GM12865 (cell line): ENCODE measurements at regions not wholly inside any gene's neighbourhood (a gene's known extent, or its start where the extent isn't known, plus 50 kb on each side); places are given as distances from the start of the nearest gene placed in this dataset.

Experiments
- DNase-seq: peaks from one replicate; pipeline ENCODE4 v3.0.0; 2010; ENCODE audit warnings: low read depth
- H3K4me3 ChIP-seq: 2 replicates; pipeline ENCODE4 v1.5.1; 2011; ENCODE audit warnings: mild to moderate bottlenecking, low read depth, low read length, control low read depth
- CTCF ChIP-seq: IDR thresholded peaks from 2 replicates; pipeline ENCODE4 v1.5.1; 2011; ENCODE audit warnings: low read length, control low read depth, low read depth, inconsistent platforms; ENCODE audit not compliant: insufficient read depth; ENCODE audit errors: missing control alignments

- no peak overlapping the region for H3K4me3 ChIP-seq
- TF ChIP-seq CTCF: no peak
- no peak for DNase-seq
Observed at GRCh38 chr2:66733364-66733999, 298.6 kb downstream of the MEIS1 start.

GRCh38 chr2:66748939-66749338 is 314.0 kb downstream of the MEIS1 start:
- H3K4me3 ChIP-seq: no peak overlapping the region
- peak; percentile 16 for DNase-seq
- no peak for TF ChIP-seq CTCF

- TF ChIP-seq CTCF: no peak
- H3K4me3 ChIP-seq: no peak overlapping the region
- DNase-seq: no peak
Observed at GRCh38 chr2:66749566-66749965, 314.6 kb downstream of the MEIS1 start.

- H3K4me3 ChIP-seq: no peak overlapping the region
- no peak for DNase-seq
- no peak for TF ChIP-seq CTCF
Observed at GRCh38 chr2:66753257-66753656, 318.3 kb downstream of the MEIS1 start.

GRCh38 chr2:66753660-66754059 is 318.7 kb downstream of the MEIS1 start:
- H3K4me3 ChIP-seq: no peak overlapping the region
- no peak for DNase-seq
- no peak for TF ChIP-seq CTCF

GRCh38 chr2:66755974-66756373 is 321.0 kb downstream of the MEIS1 start:
- no peak for DNase-seq
- TF ChIP-seq CTCF: no peak
- H3K4me3 ChIP-seq: no peak overlapping the region

- H3K4me3 ChIP-seq: no peak overlapping the region
- DNase-seq: no peak
- TF ChIP-seq CTCF: no peak
Observed at GRCh38 chr2:66761826-66762225, 326.9 kb downstream of the MEIS1 start.
